ENCODE measurements at regions not wholly inside any gene's neighbourhood (a gene's known extent, or its start where the extent isn't known, plus 50 kb on each side); places are given as distances from the start of the nearest gene placed in this dataset.

DNA sequence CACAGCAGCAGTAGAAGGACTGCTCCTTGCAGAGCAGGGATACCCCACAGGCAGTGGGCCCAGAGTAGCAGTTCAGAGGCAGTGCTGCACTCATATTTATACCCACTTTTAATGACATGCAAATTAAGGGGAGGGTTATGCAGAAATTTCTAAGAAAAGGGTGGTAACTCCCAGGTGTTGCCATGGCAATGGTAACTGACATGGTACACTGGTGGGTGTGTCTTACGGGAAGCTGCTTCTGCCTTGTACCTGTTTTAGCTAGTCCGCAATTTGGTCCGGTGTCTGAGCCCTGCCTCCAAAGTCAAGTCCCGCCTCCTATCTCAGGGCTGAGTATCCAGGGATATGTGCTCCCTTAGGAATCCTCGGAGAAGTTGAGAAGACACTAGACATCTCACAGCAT lies 79.2 kb upstream of the UQCRFS1 start:
- DNase-seq (ENCODE audit: low spot score): no peak
- ChIA-PET POLR2A (ENCODE audit: low non-redundant PET) (no interaction called here), CTCF (no interaction called here)
- intact Hi-C loops (cut with micrococcal nuclease; ENCODE audit: unreplicated experiment): no loop called here
- H3K27ac ChIP-seq (ENCODE audit: low read depth, low read length, poor library complexity, severe bottlenecking): no peak overlapping the region
- TF ChIP-seq, protein P1, sequence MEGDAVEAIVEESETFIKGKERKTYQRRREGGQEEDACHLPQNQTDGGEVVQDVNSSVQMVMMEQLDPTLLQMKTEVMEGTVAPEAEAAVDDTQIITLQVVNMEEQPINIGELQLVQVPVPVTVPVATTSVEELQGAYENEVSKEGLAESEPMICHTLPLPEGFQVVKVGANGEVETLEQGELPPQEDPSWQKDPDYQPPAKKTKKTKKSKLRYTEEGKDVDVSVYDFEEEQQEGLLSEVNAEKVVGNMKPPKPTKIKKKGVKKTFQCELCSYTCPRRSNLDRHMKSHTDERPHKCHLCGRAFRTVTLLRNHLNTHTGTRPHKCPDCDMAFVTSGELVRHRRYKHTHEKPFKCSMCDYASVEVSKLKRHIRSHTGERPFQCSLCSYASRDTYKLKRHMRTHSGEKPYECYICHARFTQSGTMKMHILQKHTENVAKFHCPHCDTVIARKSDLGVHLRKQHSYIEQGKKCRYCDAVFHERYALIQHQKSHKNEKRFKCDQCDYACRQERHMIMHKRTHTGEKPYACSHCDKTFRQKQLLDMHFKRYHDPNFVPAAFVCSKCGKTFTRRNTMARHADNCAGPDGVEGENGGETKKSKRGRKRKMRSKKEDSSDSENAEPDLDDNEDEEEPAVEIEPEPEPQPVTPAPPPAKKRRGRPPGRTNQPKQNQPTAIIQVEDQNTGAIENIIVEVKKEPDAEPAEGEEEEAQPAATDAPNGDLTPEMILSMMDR (conservative IDR thresholded peaks at IDR 0.05; ENCODE audit: low read depth, low read length): no peak
- no peak for TF ChIP-seq EZH2 (IDR thresholded peaks at IDR 0.05; ENCODE audit: borderline replicate concordance, low read depth, low read length, poor library complexity, severe bottlenecking)
- H3K36me3 ChIP-seq (ENCODE audit: insufficient read depth, low read length, poor library complexity, severe bottlenecking): no peaks in the 10 kb centered on the region
- no TSS peak for BruUV-seq (replicated peaks)
- no peaks in the 10 kb centered on the region for H3K27me3 ChIP-seq (replicated peaks; ENCODE audit: insufficient read depth, low read depth, low read length, poor library complexity)
- no peaks in the 10 kb centered on the region for H3K9me3 ChIP-seq (ENCODE audit: low read depth, low read length, poor library complexity, severe bottlenecking)
- no peak overlapping the region for H3K4me3 ChIP-seq (ENCODE audit: low read depth, low read length, poor library complexity, severe bottlenecking)
- H3K4me1 ChIP-seq (ENCODE audit: insufficient read depth, low read length, poor library complexity, severe bottlenecking): no peaks in the 10 kb centered on the region

DNA sequence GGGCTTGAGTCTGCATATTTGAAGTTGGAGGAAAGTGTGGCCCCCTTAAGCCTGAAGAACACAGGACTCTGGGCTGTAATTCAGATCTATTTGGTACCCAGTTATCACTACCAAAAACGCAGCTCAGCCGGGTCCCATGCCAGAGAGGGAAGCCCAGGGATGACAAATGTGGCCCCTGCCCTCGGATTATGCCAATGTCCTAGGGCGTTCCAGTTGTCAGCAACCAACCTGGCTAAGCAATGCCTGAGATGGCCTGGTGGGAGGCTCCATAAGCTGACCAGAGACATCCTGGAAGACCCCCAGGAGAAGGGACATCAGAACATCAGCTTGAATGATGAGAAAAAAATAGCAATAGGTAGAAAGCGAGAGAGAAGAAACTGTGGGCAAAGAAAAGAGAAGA lies 79.6 kb upstream of the UQCRFS1 start:
- intact Hi-C loops (cut with micrococcal nuclease; ENCODE audit: unreplicated experiment): no loop called here
- Histone ChIP-seq H3K4me1 (ENCODE audit: insufficient read depth, low read length, poor library complexity, severe bottlenecking) (no peaks in the 10 kb centered on the region), H3K4me3 (ENCODE audit: low read depth, low read length, poor library complexity, severe bottlenecking) (no peak overlapping the region), H3K27ac (ENCODE audit: low read depth, low read length, poor library complexity, severe bottlenecking) (no peak overlapping the region), H3K9me3 (ENCODE audit: low read depth, low read length, poor library complexity, severe bottlenecking) (no peaks in the 10 kb centered on the region), H3K27me3 (replicated peaks; ENCODE audit: insufficient read depth, low read depth, low read length, poor library complexity) (no peaks in the 10 kb centered on the region), H3K36me3 (ENCODE audit: insufficient read depth, low read length, poor library complexity, severe bottlenecking) (no peaks in the 10 kb centered on the region)
- POLR2A ChIA-PET (ENCODE audit: low non-redundant PET): no interaction called here
- no peak for TF ChIP-seq EZH2 (IDR thresholded peaks at IDR 0.05; ENCODE audit: borderline replicate concordance, low read depth, low read length, poor library complexity, severe bottlenecking)
- TF ChIP-seq, protein P1 (conservative IDR thresholded peaks at IDR 0.05; ENCODE audit: low read depth, low read length): no peak
- no peak for DNase-seq (ENCODE audit: low spot score)
- BruUV-seq (replicated peaks): no TSS peak
- CTCF ChIA-PET: no interaction called here

DNA sequence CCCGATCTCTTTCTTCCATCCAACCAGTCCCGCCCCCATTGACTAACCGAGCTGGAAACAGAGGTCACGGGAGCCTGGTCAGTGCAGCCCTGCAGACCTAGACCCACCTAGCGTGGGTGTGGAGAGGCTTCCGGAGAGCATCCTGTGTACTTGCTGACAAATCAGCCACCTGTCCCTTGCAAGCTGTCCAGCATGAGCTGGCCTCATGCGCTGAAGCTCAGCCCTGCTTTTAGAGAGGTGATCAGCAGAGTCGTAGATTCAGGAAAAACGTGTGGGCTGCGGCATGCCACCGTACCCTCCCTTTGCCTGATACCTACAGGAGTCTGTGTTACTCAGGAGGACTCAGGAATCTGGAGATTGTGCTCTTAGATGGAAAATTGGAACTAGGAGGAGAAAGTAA lies 80.3 kb upstream of the UQCRFS1 start:
- H3K9me3 ChIP-seq (ENCODE audit: low read depth, low read length, poor library complexity, severe bottlenecking): no peaks in the 10 kb centered on the region
- no peak overlapping the region for H3K27ac ChIP-seq (ENCODE audit: low read depth, low read length, poor library complexity, severe bottlenecking)
- H3K4me3 ChIP-seq (ENCODE audit: low read depth, low read length, poor library complexity, severe bottlenecking): no peak overlapping the region
- intact Hi-C loops (cut with micrococcal nuclease; ENCODE audit: unreplicated experiment): no loop called here
- H3K27me3 ChIP-seq (replicated peaks; ENCODE audit: insufficient read depth, low read depth, low read length, poor library complexity): no peaks in the 10 kb centered on the region
- BruUV-seq (replicated peaks): no TSS peak
- CTCF ChIA-PET: no interaction called here
- POLR2A ChIA-PET (ENCODE audit: low non-redundant PET): no interaction called here
- TF ChIP-seq EZH2 (IDR thresholded peaks at IDR 0.05; ENCODE audit: borderline replicate concordance, low read depth, low read length, poor library complexity, severe bottlenecking): no peak
- TF ChIP-seq, protein P1 (conservative IDR thresholded peaks at IDR 0.05; ENCODE audit: low read depth, low read length): no peak
- H3K36me3 ChIP-seq (ENCODE audit: insufficient read depth, low read length, poor library complexity, severe bottlenecking): no peaks in the 10 kb centered on the region
- no peaks in the 10 kb centered on the region for H3K4me1 ChIP-seq (ENCODE audit: insufficient read depth, low read length, poor library complexity, severe bottlenecking)
- no peak for DNase-seq (ENCODE audit: low spot score)

All from A673 (cell line).